ENCODE measurements at regions not wholly inside any gene's neighbourhood (a gene's known extent, or its start where the extent isn't known, plus 50 kb on each side); places are given as distances from the start of the nearest gene placed in this dataset.

GRCh38 chr2:181818058-181818680 lies 73.4 kb upstream of the ITPRID2 start:
- FAIRE-seq (no peak), DNase-seq (ENCODE audit: insufficient read length, low spot score) (no peak)
- TF ChIP-seq CTCF (IDR thresholded peaks at IDR 0.05; ENCODE audit: insufficient read depth, missing control alignments): no peak

- FAIRE-seq (no peak), DNase-seq (ENCODE audit: insufficient read length, low spot score) (no peak)
- TF ChIP-seq CTCF (IDR thresholded peaks at IDR 0.05; ENCODE audit: insufficient read depth, missing control alignments): no peak
Measured at GRCh38 chr2:181818840-181819239, 72.7 kb upstream of the ITPRID2 start.

GRCh38 chr2:181821049-181821448 lies 70.5 kb upstream of the ITPRID2 start:
- FAIRE-seq: no peak
- no peak for DNase-seq (ENCODE audit: insufficient read length, low spot score)
- TF ChIP-seq CTCF (IDR thresholded peaks at IDR 0.05; ENCODE audit: insufficient read depth, missing control alignments): no peak

- FAIRE-seq (no peak), DNase-seq (ENCODE audit: insufficient read length, low spot score) (no peak)
- TF ChIP-seq CTCF (IDR thresholded peaks at IDR 0.05; ENCODE audit: insufficient read depth, missing control alignments): no peak
Measured at GRCh38 chr2:181822097-181822496, 69.4 kb upstream of the ITPRID2 start.

- no peak for TF ChIP-seq CTCF (IDR thresholded peaks at IDR 0.05; ENCODE audit: insufficient read depth, missing control alignments)
- FAIRE-seq (no peak), DNase-seq (ENCODE audit: insufficient read length, low spot score) (no peak)
Measured at GRCh38 chr2:181823405-181823804, 68.1 kb upstream of the ITPRID2 start.

GRCh38 chr2:181828122-181828705 lies 63.3 kb upstream of the ITPRID2 start:
- TF ChIP-seq CTCF (IDR thresholded peaks at IDR 0.05; ENCODE audit: insufficient read depth, missing control alignments): no peak
- DNase-seq (ENCODE audit: insufficient read length, low spot score): no peak
- FAIRE-seq: no peak

- FAIRE-seq (no peak), DNase-seq (ENCODE audit: insufficient read length, low spot score) (no peak)
- TF ChIP-seq CTCF (IDR thresholded peaks at IDR 0.05; ENCODE audit: insufficient read depth, missing control alignments): no peak
Measured at GRCh38 chr2:181829230-181829629, 62.3 kb upstream of the ITPRID2 start.
